Endothelial cell of umbilical vein (primary cell): ENCODE measurements at regions not wholly inside any gene's neighbourhood (a gene's known extent, or its start where the extent isn't known, plus 50 kb on each side); places are given as distances from the start of the nearest gene placed in this dataset.
"Not testable (repeated sequence)": the region's sequence is repeated elsewhere in the genome, so short reads cannot be mapped to it uniquely, and the experiment has no call there.

Experiments
- CTCF ChIP-seq, 2 donors: IDR thresholded peaks; 1 replicate in 1 of 2; 2 replicates in 1 of 2; pipeline ENCODE4 v1.5.1; 2011; ENCODE audit warnings: low read length in 2 of 2, mild to moderate bottlenecking in 2 of 2, moderate library complexity in 2 of 2, control low read depth in 1 of 2, inconsistent platforms in 1 of 2, low read depth in 1 of 2; ENCODE audit not compliant: insufficient read depth in 1 of 2; ENCODE audit errors: extremely low read depth in 1 of 2
- EZH2 ChIP-seq: IDR thresholded peaks from 2 replicates; pipeline ENCODE4 v1.6.1; 2012; ENCODE audit warnings: borderline replicate concordance, low read depth, mild to moderate bottlenecking, moderate library complexity, low read length, inconsistent platforms; ENCODE audit not compliant: severe bottlenecking
- FOS ChIP-seq: IDR thresholded peaks from 2 replicates; pipeline ENCODE4 v1.6.1; 2011; ENCODE audit warnings: mild to moderate bottlenecking, low read length, moderate library complexity, borderline replicate concordance; ENCODE audit not compliant: insufficient read depth
- GATA2 ChIP-seq: IDR thresholded peaks from 2 replicates; pipeline ENCODE4 v1.7.0; 2011; ENCODE audit warnings: low read depth, mild to moderate bottlenecking, moderate library complexity, mixed read lengths, low read length; ENCODE audit not compliant: insufficient read length, insufficient read depth
- JUN ChIP-seq: IDR thresholded peaks from 2 replicates; pipeline ENCODE4 v1.6.1; 2011; ENCODE audit warnings: borderline replicate concordance, low read depth; ENCODE audit not compliant: insufficient read length, insufficient read depth
- MYC ChIP-seq: IDR thresholded peaks from one replicate; pipeline ENCODE4 v1.6.1; 2011; ENCODE audit warnings: mild to moderate bottlenecking, low read depth, low read length
- POLR2A ChIP-seq: IDR thresholded peaks from 2 replicates; pipeline ENCODE4 v1.6.1; 2012; ENCODE audit warnings: low read depth, mild to moderate bottlenecking, control low read depth, low read length
- POLR2AphosphoS5 ChIP-seq: IDR thresholded peaks from 2 replicates; pipeline ENCODE4 v1.6.1; 2012; ENCODE audit warnings: low read depth, mild to moderate bottlenecking, control low read depth, low read length, moderate library complexity; ENCODE audit not compliant: insufficient read depth
- TF ChIP-seq, protein P1 (sequence below): IDR thresholded peaks from 2 replicates; pipeline ENCODE4 v1.6.1; 2011; ENCODE audit not compliant: insufficient read depth, insufficient read length

DNA sequence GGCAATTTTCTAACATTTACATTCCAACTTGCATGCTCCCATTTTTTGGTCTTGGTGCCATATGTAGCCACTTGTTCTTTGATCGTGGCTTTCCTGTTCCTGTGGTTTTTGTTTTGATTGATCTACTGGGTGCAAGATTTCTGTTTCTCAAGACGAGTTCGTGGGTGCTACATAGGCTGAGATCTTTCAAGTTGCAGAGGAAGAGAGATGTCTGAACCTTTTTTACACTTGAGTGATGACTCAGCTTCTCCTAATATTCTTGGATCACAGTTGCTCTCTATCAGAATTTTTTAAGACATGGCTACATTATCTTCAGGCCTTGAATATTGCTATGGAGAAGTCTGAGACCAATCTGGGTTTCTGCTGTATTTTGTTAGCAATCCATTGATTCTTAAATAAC lies 85.1 kb downstream of the SRGAP2 start:
- TF ChIP-seq EZH2; CTCF (IDR thresholded peaks at IDR 0.05; ENCODE audit: extremely low read depth in 1 of 2, insufficient read depth in 1 of 2, low read depth in 1 of 2, low read length in 2 of 2); POLR2AphosphoS5; POLR2A; FOS; JUN; MYC; GATA2: not testable (repeated sequence)
- TF ChIP-seq, protein P1, sequence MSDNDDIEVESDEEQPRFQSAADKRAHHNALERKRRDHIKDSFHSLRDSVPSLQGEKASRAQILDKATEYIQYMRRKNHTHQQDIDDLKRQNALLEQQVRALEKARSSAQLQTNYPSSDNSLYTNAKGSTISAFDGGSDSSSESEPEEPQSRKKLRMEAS: not testable (repeated sequence)
